K562 (cell line): ENCODE measurements at regions not wholly inside any gene's neighbourhood (a gene's known extent, or its start where the extent isn't known, plus 50 kb on each side); places are given as distances from the start of the nearest gene placed in this dataset.

ENCODE experiments used
- ATAC-seq: fragments of 200-7000 bp; cut with Tn5 transposase; 3 replicates; pipeline ENCODE4 v1.9.1; 2020; ENCODE audit warnings: moderate library complexity
- BruUV-seq: library from RNA; stranded (reverse); fragments of 400-500 nt; replicated peaks from 2 replicates; lab custom pipeline; 2021; lab: Mats Ljungman, UMichigan
- CTCF ChIA-PET: fragments of 300-600 bp; formaldehyde crosslinking; extraction: SDS; loops from one replicate; lab custom pipeline; 2021; ENCODE audit warnings: low intra/inter-chr PET ratio; lab: Yijun Ruan, JAX
- POLR2A ChIA-PET: fragments of 300-600, 350-650 bp; sonication (Branson Sonifier 250); formaldehyde crosslinking; extraction: SDS; loops from one replicate; lab custom pipeline; 2021; ENCODE audit warnings: antibody characterized with exemption, inconsistent platforms; lab: Yijun Ruan, JAX
- DNase-seq, 4 experiments: peaks; one replicate each; pipeline versions ENCODE4 v3.0.0 to v3.0.0-alpha.2; 2011 to 2018; ENCODE audit warnings: low spot score in 3 of 4, mixed read lengths in 3 of 4; ENCODE audit errors: extremely low read depth in 1 of 4
- FAIRE-seq: peaks from 2 replicates; lab custom pipeline; 2011; peaks lifted over from hg19 to GRCh38; lab: Jason Lieb, UNC
- H2AFZ ChIP-seq: 2 replicates; pipeline ENCODE4 v1.6.0; 2011; ENCODE audit warnings: low read depth, low read length, control low read depth, inconsistent platforms
- H3K27ac ChIP-seq: fragments of 200-600 bp; 3 replicates; pipeline ENCODE4 v1.8.0; 2011; ENCODE audit warnings: low read depth, mild to moderate bottlenecking, control low read depth, inconsistent platforms, low read length, moderate library complexity, mixed read lengths; ENCODE audit errors: extremely low read depth
- H3K27me3 ChIP-seq, 2 experiments: fragments of 300-600 bp in 1 of 2; 2 replicates in 1 of 2; 3 replicates in 1 of 2; pipeline versions ENCODE4 v1.6.0 to v1.8.0; 2011; ENCODE audit warnings: inconsistent platforms in 2 of 2, low read length in 2 of 2, mild to moderate bottlenecking in 1 of 2, mixed read lengths in 1 of 2, moderate library complexity in 1 of 2; ENCODE audit not compliant: control insufficient read depth in 2 of 2, insufficient read depth in 2 of 2
- H3K36me3 ChIP-seq: fragments of 300-600 bp; 3 replicates; pipeline ENCODE4 v1.8.0; 2011; ENCODE audit warnings: mild to moderate bottlenecking, low read length, inconsistent platforms; ENCODE audit not compliant: control insufficient read depth, insufficient read depth
- H3K4me1 ChIP-seq, 2 experiments: fragments of 200-600 bp in 1 of 2; replicated peaks in 1 of 2; 2 replicates in 1 of 2; 3 replicates in 1 of 2; pipeline versions ENCODE4 v1.5.1 to v1.8.0; 2011; ENCODE audit warnings: inconsistent platforms in 2 of 2, low read length in 2 of 2, mild to moderate bottlenecking in 1 of 2, mixed read lengths in 1 of 2, moderate library complexity in 1 of 2; ENCODE audit not compliant: control insufficient read depth in 2 of 2, insufficient read depth in 2 of 2
- H3K4me2 ChIP-seq: 2 replicates; pipeline ENCODE4 v1.6.1; 2011; ENCODE audit warnings: low read length, control low read depth, inconsistent platforms, mixed read lengths; ENCODE audit not compliant: insufficient read depth
- H3K4me3 ChIP-seq: fragments of 200-600 bp; sonication (generic), shearing (Covaris generic); 2 replicates; pipeline ENCODE4 v1.5.1; 2016; ENCODE audit warnings: control low read depth, inconsistent platforms
- H3K79me2 ChIP-seq: fragments of 200-600 bp; 3 replicates; pipeline ENCODE4 v1.8.0; 2011; ENCODE audit warnings: low read length, inconsistent platforms; ENCODE audit not compliant: control insufficient read depth, insufficient read depth
- H3K9ac ChIP-seq, 2 experiments: 2 replicates each; pipeline versions ENCODE4 v1.6.0 to v1.6.1; 2011; ENCODE audit warnings: low read depth in 2 of 2, low read length in 2 of 2, control low read depth in 1 of 2, inconsistent platforms in 1 of 2, mild to moderate bottlenecking in 1 of 2, mixed read lengths in 1 of 2; ENCODE audit not compliant: insufficient read depth in 1 of 2
- H3K9me1 ChIP-seq: one replicate; pipeline ENCODE4 v1.6.0; 2011; ENCODE audit warnings: inconsistent platforms, mild to moderate bottlenecking, low read length, moderate library complexity; ENCODE audit not compliant: control insufficient read depth, insufficient read depth
- H3K9me3 ChIP-seq: replicated peaks from 2 replicates; pipeline ENCODE4 v1.5.1; 2011; ENCODE audit warnings: low read depth, low read length, inconsistent platforms; ENCODE audit not compliant: control insufficient read depth, insufficient read depth
- H4K20me1 ChIP-seq: replicated peaks from 2 replicates; pipeline ENCODE4 v1.6.1; 2011; ENCODE audit warnings: low read length, inconsistent platforms, mixed read lengths; ENCODE audit not compliant: control insufficient read depth, insufficient read depth
- ATF1 ChIP-seq, 2 experiments: fragments of 450-650 bp in 1 of 2; IDR thresholded peaks; 2 replicates each; pipeline ENCODE4 v1.6.1; 2016; ENCODE audit warnings: missing compliant biosample characterization in 1 of 2, missing genetic modification characterization in 1 of 2
- GTF2E2 ChIP-seq: fragments of 200-800 bp; sonication (Bioruptor generic); IDR thresholded peaks from 2 replicates; pipeline ENCODE4 v1.6.1; 2016; ENCODE audit warnings: missing genetic modification characterization, missing compliant biosample characterization
- KAT7 ChIP-seq: sonication (generic); formaldehyde crosslinking; IDR thresholded peaks from 2 replicates; pipeline ENCODE4 v1.8.0; 2022; ENCODE audit warnings: missing genetic modification reagents, mild to moderate bottlenecking, borderline replicate concordance
- LCOR ChIP-seq: sonication (generic); formaldehyde crosslinking; IDR thresholded peaks from 2 replicates; pipeline ENCODE4 v1.8.0; 2022; ENCODE audit warnings: mild to moderate bottlenecking, missing genetic modification reagents
- MEF2D ChIP-seq: conservative IDR thresholded peaks from 2 replicates; pipeline ENCODE4 v1.6.1; 2016; ENCODE audit warnings: low read depth, missing genetic modification characterization, missing compliant biosample characterization
- STAG1 ChIP-seq: sonication (generic); formaldehyde crosslinking; IDR thresholded peaks from 2 replicates; pipeline ENCODE4 v1.5.0; 2020; ENCODE audit warnings: missing genetic modification reagents, borderline replicate concordance
- ZNF76 ChIP-seq: fragments of 250-450 bp; sonication (Bioruptor Pico); IDR thresholded peaks from 2 replicates; pipeline ENCODE4 v1.4.0; 2020; ENCODE audit warnings: mild to moderate bottlenecking, moderate library complexity, borderline replicate concordance
- WGBS: fragments of 100-300 bp; shearing (Covaris generic); methylation state at CpG from one replicate; pipeline ENCODE4 v1.1.6; 2016; ENCODE audit warnings: low coverage, mixed read lengths; ENCODE audit not compliant: insufficient coverage; ENCODE audit errors: missing lambda C conversion rate; 5-methylcytosine and 5-hydroxymethylcytosine counted together
- in situ Hi-C: fragments of 300-500 bp; cut with MboI; formaldehyde crosslinking; loops from 4 replicates; pipeline ENCODE4 v1.15.0; 2018; ENCODE audit warnings: inconsistent platforms, mixed read lengths
- intact Hi-C: fragments of 100-400 bp; cut with micrococcal nuclease; formaldehyde crosslinking; loops from 2 replicates; pipeline ENCODE4 v1.14.2; 2022
- TF ChIP-seq, protein P1 (sequence below): fragments of 250-450 bp; sonication (Bioruptor Pico); IDR thresholded peaks from 2 replicates; pipeline ENCODE4 v1.8.0; 2022; ENCODE audit warnings: moderate library complexity, mild to moderate bottlenecking, inconsistent platforms
- TF ChIP-seq, protein P2 (sequence below): fragments of 450-650 bp; IDR thresholded peaks from 2 replicates; pipeline ENCODE4 v1.6.1; 2016

DNA sequence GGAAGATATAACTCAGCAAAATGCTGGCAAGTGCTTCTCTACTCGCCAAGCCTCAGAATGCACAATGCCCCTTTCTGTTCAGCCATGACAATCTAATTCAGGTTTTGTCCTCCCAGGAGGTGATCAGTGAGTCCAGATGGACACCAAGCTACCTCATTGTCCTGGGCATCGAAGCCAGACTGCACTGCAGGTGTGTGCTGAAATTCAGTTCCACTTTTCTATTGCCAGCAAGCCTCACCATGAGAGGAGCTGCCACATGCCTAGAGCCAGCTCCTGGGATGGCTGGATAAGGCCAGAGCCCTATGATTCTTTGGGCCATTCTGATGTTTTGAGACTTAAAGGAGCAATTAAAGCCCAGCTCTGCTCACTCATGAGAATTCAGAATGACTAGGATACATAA, 186.7 kb downstream of the GRIN2B start:
- no peak for FAIRE-seq
- POLR2A ChIA-PET = no interaction called here
- 0% methylated on average over 1 of the region's 2 CpGs for WGBS
- no peak for DNase-seq
- TF ChIP-seq ZNF76 (CRISPR knock-in tag) = no peak
- no peak for TF ChIP-seq LCOR (CRISPR knock-in tag)
- TF ChIP-seq, protein P1, sequence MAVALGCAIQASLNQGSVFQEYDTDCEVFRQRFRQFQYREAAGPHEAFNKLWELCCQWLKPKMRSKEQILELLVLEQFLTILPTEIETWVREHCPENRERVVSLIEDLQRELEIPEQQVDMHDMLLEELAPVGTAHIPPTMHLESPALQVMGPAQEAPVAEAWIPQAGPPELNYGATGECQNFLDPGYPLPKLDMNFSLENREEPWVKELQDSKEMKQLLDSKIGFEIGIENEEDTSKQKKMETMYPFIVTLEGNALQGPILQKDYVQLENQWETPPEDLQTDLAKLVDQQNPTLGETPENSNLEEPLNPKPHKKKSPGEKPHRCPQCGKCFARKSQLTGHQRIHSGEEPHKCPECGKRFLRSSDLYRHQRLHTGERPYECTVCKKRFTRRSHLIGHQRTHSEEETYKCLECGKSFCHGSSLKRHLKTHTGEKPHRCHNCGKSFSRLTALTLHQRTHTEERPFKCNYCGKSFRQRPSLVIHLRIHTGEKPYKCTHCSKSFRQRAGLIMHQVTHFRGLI = no peak
- TF ChIP-seq, protein P2, sequence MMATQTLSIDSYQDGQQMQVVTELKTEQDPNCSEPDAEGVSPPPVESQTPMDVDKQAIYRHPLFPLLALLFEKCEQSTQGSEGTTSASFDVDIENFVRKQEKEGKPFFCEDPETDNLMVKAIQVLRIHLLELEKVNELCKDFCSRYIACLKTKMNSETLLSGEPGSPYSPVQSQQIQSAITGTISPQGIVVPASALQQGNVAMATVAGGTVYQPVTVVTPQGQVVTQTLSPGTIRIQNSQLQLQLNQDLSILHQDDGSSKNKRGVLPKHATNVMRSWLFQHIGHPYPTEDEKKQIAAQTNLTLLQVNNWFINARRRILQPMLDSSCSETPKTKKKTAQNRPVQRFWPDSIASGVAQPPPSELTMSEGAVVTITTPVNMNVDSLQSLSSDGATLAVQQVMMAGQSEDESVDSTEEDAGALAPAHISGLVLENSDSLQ = no peak
- TF ChIP-seq KAT7 (CRISPR knock-in tag) = no peak
- no peak for TF ChIP-seq MEF2D (tag)
- TF ChIP-seq STAG1 (CRISPR knock-in tag) = no peak
- TF ChIP-seq GTF2E2 = no peak
- no peak for TF ChIP-seq ATF1 (CRISPR knock-in tag; IDR thresholded peaks at IDR 0.05)
- TF ChIP-seq ATF1 (tag; IDR thresholded peaks at IDR 0.05) = no peak
- intact Hi-C loops = no loop called here
- no peak overlapping the region for H3K4me2 ChIP-seq
- H4K20me1 ChIP-seq = no peaks in the 10 kb centered on the region
- H3K9me3 ChIP-seq = no peaks in the 10 kb centered on the region
- no peak for ATAC-seq
- CTCF ChIA-PET = no interaction called here
- in situ Hi-C loops = no loop called here
- no peaks in the 10 kb centered on the region for H3K9me1 ChIP-seq
- H3K27me3 ChIP-seq = no peaks in the 10 kb centered on the region
- H3K27ac ChIP-seq = no peak overlapping the region
- no peaks in the 10 kb centered on the region for H3K79me2 ChIP-seq
- no peak overlapping the region for H3K4me3 ChIP-seq
- H3K36me3 ChIP-seq = no peaks in the 10 kb centered on the region
- no TSS peak for BruUV-seq
- no peaks in the 10 kb centered on the region for H3K4me1 ChIP-seq
- H2AFZ ChIP-seq = no peak overlapping the region
- H3K9ac ChIP-seq = no peak overlapping the region
